CD4-positive, alpha-beta T cell treated with Interleukin-4 for 1 hour (primary cell): ENCODE measurements at regions not wholly inside any gene's neighbourhood (a gene's known extent, or its start where the extent isn't known, plus 50 kb on each side); places are given as distances from the start of the nearest gene placed in this dataset.
"Not testable (repeated sequence)": the region's sequence is repeated elsewhere in the genome, so short reads cannot be mapped to it uniquely, and the experiment has no call there.

Source experiments
- DNase-seq, 2 donors: peaks; one replicate each; pipeline ENCODE4 v3.0.0-alpha.2; 2020 to 2022

GRCh38 chr13:33418224-33418953, 132.8 kb upstream of the STARD13 start:
- DNase-seq = not testable (repeated sequence)

- not testable (repeated sequence) for DNase-seq
Measured at GRCh38 chr13:33420117-33420516, 134.6 kb upstream of the STARD13 start.

- DNase-seq = no peak
Measured at GRCh38 chr13:33426131-33426530, 140.6 kb upstream of the STARD13 start.

- DNase-seq = no peak
Measured at GRCh38 chr13:33433316-33433715, 147.8 kb upstream of the STARD13 start.

GRCh38 chr13:33434676-33435075, 149.1 kb upstream of the STARD13 start:
- DNase-seq = no peak

- no peak for DNase-seq
Measured at GRCh38 chr13:33435207-33435606, 149.7 kb upstream of the STARD13 start.

GRCh38 chr13:33438918-33439317, 153.4 kb upstream of the STARD13 start:
- no peak for DNase-seq

GRCh38 chr13:33441015-33441414, 155.5 kb upstream of the STARD13 start:
- no peak for DNase-seq

GRCh38 chr13:33445024-33445423, 159.5 kb upstream of the STARD13 start:
- DNase-seq = no peak

GRCh38 chr13:33445476-33445875, 159.9 kb upstream of the STARD13 start:
- DNase-seq = no peak

- no peak for DNase-seq
Measured at GRCh38 chr13:33446821-33447725, 161.5 kb upstream of the STARD13 start.

- no peak for DNase-seq
Measured at GRCh38 chr13:33448889-33449288, 163.3 kb upstream of the STARD13 start.

- DNase-seq = no peak
Measured at GRCh38 chr13:33450956-33451709, 165.6 kb upstream of the STARD13 start.

GRCh38 chr13:33452873-33453517, 167.4 kb upstream of the STARD13 start:
- DNase-seq = no peak

GRCh38 chr13:33453936-33454335, 168.4 kb upstream of the STARD13 start:
- DNase-seq = no peak

GRCh38 chr13:33454844-33455705, 169.5 kb upstream of the STARD13 start:
- no peak for DNase-seq

- DNase-seq = no peak
Measured at GRCh38 chr13:33459702-33460101, 174.1 kb upstream of the STARD13 start.

GRCh38 chr13:33462109-33462508, 176.6 kb upstream of the STARD13 start:
- DNase-seq = no peak

- DNase-seq = no peak
Measured at GRCh38 chr13:33464345-33464744, 178.8 kb upstream of the STARD13 start.

GRCh38 chr13:33466262-33466661, 180.7 kb upstream of the STARD13 start:
- DNase-seq = no peak

GRCh38 chr13:33467556-33467955, 182.0 kb upstream of the STARD13 start:
- no peak for DNase-seq

GRCh38 chr13:33471204-33471603, 185.6 kb upstream of the STARD13 start:
- DNase-seq = no peak
